NCI-H2171 treated with DMSO at 0.1 percent for 48 hours (cell line): ENCODE measurements at regions not wholly inside any gene's neighbourhood (a gene's known extent, or its start where the extent isn't known, plus 50 kb on each side); places are given as distances from the start of the nearest gene placed in this dataset.
"Not testable (repeated sequence)": the region's sequence is repeated elsewhere in the genome, so short reads cannot be mapped to it uniquely, and the experiment has no call there.

Experiments used
- DNase-seq: peaks from one replicate; lab custom pipeline; 2025; lab: John Stamatoyannopoulos, UW

- DNase-seq, result no peak
Observed at GRCh38 chr11:69219991-69220390, 64.3 kb downstream of the SMIM38 start.

- DNase-seq, result no peak
Observed at GRCh38 chr11:69220561-69221051, 64.9 kb downstream of the SMIM38 start.

DNA sequence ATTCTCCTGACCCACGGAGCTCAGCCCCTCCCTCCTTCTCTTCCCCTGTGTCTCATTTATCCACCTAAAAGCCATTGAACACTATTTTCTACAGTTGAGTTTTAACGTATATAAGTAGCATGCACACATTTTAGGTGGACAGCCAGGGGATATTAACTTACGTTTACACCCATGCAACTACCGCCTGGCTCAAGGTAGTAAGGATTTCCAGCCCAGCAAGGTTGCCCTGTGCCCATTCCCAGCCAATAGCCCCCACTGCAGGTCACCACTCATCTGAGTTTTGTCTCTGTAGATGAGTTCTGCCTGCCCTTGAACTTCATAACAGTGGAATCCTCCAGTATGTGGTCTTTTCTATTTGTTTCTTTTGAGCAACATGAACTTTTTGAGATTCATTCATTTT lies 65.4 kb downstream of the SMIM38 start:
- no peak for DNase-seq

GRCh38 chr11:69221636-69222035 lies 65.9 kb downstream of the SMIM38 start:
- DNase-seq, result not testable (repeated sequence)

- no peak for DNase-seq
Observed at GRCh38 chr11:69227271-69227670, 66.7 kb upstream of the MYEOV start.

DNA sequence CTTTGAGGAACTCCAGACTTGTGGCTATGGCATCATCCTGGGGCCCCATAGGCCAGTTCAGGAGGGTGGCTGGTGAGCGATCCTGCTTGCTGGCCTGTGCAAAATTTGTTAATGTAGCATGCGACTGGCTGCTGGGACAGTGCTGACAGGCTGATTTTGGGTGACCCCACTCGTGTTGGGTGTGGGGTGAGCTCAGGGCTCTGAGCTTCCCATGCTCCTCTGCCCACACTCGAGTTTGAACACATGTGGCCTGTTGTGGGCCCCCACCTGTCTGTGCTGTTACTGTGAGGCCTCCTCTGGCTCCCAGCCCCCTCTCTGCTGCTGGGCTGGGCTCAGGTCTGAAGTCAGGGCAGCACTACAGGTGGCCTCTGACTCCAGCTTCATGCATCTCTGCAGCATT lies 64.4 kb upstream of the MYEOV start:
- DNase-seq, result no peak

DNA sequence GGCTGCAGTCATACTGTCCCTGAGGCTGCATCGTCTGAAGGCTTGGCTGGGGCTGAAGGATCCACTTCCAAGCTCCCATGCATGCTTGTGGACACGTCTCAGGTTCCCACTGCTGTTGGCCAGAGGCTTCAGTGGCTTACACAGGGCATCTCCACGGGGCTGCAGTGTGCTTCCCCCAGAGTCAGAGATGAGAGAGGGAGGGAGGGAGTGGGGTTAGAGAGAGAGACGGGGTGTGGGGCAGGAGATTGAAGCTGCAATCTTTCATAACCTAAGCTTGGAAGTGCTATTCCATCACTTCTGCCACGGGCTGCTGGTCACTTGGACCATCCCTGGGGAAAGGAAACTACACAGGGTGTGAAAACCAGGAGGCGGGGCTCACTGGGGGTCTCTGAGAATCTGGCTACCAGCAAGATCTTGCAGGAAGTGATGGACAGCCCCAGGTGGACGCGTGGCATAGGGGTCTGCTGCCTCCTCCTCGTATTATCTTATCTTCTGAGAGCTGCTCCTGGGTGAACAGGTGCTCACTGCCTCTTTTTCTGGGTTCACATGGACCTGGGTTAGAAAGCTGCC lies 63.0 kb upstream of the MYEOV start:
- DNase-seq, result no peak

- no peak for DNase-seq
Observed at GRCh38 chr11:69231466-69232018, 62.4 kb upstream of the MYEOV start.

DNA sequence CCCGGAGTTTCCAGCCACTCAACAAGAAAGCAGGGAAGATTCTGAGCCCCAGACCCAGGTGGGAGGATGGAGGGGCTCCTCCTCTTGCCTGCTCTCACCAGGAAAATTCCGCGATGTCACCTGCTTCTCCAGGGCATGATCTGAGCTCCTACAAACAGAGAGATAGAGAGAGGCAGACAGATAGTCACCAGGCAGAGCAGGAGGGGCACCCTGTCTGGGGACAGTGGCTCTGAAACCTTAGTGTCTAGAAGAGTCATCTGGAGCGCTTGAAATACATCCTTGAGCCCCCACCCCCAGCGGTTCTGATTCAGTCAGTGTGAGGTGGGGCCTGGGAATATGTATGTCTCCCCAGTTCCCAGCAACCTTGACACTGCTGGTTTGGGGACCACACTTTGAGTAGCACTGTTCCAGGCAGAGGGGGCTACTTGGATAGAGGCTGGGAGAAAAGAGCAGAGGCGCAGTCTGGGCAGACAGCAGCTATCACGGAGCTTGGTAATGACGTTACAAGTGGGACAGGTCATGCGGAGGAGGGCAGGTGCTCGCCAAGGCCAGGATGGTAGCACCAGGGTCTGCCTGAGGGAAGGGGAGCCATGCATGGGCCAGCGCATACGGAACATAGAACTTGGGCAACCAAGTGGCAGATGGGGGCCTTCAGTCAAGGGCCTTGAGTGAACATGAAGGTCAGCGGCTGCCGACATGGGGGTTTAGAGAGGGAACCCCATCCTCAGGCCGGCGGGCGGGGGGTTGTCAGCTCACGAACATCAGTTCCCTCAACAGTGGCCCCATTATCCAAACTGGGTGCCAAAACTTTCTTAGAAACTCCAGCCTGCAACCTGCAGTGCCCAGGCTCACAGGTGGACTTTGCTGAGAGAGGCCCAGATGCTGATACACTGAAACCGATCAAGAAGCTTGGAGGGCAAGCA lies 60.9 kb upstream of the MYEOV start:
- no peak for DNase-seq

GRCh38 chr11:69233744-69234570 lies 60.0 kb upstream of the MYEOV start:
- DNase-seq, result no peak

DNA sequence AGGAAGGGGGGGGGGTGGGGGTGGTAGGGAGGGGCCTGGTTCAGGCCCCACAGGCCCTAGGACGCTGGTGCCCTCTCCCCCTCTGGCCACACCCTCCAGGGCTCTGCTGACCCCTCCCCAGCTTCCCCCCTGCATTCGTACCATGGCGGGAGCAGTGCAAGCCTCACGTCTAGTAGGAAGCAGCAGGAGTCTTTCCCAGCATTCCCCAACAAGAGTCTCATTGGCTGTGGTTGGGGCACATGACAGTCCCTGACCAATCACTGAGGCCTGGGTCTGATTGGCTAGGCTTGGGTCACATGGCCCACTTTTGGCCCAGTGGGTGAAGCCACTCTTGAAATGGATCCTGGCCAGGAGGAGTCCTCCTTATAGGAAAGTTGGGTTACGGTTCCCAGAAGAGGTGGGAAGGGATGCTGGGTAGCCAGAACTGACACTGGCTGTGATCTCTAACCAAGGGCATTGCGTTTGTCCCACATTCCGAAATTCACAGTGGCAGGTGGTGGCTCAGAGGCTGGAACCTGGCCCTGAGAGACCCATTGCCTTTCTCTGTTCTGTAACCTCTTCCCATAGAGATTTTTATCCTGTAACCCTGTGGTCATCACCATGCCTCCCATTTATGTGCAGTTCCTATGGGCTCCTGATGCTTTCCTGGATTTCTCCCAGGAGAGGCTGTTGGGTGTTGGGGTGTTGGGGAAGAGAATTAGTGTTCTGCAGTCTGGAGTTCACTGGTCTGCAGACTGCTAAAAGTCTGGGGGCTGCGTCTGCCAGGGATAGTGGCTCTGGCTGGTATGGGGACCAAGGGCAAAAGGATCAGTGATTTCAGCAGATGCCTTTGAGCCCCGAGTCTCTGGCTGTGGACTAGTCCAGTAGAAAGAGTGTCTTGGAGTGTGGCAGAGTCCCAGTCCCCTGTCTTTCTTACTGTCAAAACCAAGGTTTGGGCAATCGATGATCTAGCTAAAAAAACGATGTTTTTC lies 58.9 kb upstream of the MYEOV start:
- DNase-seq, result no peak

GRCh38 chr11:69238573-69239351 lies 55.2 kb upstream of the MYEOV start:
- no peak for DNase-seq

- DNase-seq, result no peak
Observed at GRCh38 chr11:69239641-69240040, 54.3 kb upstream of the MYEOV start.

GRCh38 chr11:69240332-69241074 lies 53.5 kb upstream of the MYEOV start:
- DNase-seq, result no peak

DNA sequence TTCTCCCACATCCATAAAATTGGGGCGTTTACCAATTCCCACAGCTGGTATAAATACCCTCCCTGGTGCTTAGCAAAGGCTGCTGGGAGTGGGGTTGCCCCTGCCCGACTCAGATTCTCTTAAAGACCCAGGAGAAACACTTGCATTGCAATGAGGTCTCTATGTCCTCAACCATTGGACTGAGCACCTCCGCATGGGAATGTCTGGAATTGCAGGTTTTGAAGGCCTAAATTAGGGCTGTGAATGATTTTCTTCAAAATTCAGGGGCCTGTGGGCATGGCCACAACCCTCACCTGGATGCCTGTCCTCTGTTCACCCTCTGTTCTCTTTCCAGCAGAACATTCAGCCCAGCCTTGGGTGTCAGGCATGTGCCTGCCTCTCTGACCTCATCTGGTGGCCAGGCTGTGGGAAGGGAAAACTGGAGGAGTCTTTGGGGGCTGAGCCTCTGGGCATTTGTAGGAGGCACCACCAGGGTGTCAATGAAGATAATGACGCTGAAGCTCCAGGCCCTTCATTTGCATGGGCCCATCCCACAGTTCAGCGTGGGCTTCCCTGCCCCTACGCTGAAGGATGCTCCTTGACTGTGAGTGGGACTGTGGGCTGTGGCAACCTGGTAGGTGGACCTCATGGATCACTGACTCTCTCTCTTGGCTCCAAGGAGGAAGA lies 52.7 kb upstream of the MYEOV start:
- DNase-seq, result no peak

- no peak for DNase-seq
Observed at GRCh38 chr11:69241844-69242243, 52.1 kb upstream of the MYEOV start.

DNA sequence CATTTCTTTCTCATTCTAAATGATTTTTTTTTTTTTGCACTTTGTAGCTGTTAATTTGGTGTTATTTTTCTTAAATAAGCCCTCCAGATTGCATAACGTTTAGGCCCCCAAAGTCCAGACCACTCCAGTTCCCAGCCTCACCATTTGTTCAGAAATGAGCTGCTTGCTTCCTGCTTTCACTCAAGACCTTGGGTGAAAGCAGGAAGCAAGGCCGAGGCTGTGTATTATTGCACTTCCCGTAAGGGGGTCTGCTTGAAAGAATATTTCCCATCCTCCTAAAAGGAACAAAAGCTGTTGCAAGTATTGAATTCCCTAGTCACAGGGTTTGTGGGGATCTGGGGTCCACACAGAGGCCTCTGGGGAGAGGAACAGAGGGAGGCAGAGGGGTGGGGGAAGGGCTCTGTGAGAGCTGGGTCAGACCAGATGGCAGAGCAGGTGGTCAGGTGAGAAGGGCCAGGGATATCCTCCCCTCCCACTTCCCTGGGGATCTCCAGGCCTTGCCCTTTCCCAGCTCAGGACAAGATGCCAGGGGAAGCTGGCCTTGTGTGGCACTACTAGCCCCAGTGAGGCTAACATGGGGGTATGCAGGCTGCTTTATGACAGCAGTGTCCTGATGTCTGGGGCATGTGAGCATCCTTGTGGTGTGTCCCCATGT lies 51.6 kb upstream of the MYEOV start:
- DNase-seq, result peak; percentile 92

DNA sequence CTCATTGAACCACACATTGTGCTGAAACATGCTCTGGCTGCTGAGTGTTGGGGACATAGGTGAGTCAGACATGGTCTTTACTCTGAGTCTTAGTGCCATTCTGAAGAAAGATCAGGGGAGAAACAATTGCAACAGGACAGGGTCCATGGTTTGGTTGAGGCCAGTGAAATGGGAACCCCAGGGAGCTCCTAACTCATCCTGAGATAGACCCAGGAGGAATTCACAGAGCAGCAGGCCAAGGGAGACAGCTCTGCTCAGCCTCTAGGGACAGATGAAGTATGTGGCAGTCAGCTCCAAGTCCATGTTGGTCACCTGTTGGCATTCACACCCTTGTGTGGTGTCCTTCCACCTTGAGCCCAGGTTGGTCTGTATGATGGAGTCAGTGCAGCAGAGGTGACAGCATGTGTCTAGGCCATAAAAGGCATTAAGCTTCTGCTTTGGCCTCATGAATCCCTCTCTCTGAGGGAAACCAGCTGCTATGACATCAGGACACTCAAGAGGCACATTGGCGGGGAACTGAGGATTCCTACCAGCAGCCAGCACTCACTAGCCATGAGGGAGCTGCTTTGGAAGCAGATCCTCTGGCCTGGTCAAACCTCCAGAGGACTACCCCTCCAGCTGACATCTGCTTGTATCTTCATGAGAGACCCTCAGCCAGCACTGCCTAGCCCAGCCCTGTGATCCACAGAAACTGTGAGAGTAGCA lies 50.3 kb upstream of the MYEOV start:
- no peak for DNase-seq
